HG03135 (cell line): ENCODE measurements at regions not wholly inside any gene's neighbourhood (a gene's known extent, or its start where the extent isn't known, plus 50 kb on each side); places are given as distances from the start of the nearest gene placed in this dataset.

ENCODE experiments used
- ATAC-seq: cut with Tn5 transposase; IDR thresholded peaks from one replicate; pipeline ENCODE4 v1.9.1; 2021; ENCODE audit warnings: mild to moderate bottlenecking, moderate library complexity; ENCODE audit not compliant: unreplicated experiment

DNA sequence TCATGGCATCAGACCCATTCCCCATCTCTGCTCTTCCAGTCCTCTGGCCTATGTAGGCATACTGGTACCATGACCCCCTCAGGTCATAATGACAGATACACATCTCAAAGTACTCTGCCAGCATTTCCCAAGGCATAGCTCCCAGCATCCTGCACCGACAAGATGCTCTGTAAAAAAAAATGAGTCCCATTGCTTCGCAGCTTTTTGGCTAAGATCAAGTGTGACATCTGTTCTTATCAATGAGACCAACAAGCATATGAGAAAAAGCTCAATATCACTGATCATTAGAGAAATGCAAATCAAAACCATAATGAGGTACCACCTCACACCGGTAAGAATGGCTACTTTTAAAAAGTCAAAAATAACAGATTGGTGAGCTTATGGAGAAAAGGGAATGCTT is 463.9 kb upstream of the PROK2 start:
- ATAC-seq: no peak

- ATAC-seq: no peak
Observed at GRCh38 chr3:72248389-72248761, 463.4 kb upstream of the PROK2 start.

DNA sequence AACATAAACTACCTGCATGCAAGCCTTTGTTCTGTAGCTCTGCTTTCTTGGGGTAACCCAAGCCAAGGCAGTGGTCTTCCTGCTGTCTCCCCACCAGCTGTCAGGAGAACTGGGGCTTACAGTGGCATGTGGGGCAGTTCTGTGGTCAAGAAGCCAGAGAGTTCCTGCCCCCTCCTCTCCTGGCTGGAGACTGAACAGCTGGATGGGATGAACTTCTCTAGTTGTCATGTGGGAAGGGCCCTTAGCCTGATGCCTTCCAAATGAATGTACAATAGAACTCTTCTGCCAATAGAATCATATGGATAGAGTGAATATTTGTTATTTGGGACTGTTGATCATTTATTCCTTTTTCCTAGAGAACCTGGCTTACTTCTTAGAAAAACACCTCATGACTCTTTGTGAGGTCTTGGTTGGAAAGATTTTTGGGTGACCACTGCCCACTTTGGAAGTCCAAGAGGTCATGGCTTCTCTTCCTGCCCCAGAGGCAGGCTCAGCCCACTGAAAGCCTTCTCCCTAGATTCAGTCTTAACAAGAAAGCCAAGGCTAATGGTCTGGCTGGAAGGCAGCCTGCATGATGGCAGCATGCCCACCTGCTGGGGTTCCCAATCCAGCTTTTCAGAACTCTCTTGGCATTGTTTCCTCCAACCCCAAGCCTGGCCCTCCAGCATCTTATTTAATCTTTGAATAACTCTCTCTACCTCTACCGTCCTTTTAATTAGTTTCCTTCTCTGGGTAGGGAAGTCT is 462.9 kb upstream of the PROK2 start:
- no peak for ATAC-seq

DNA sequence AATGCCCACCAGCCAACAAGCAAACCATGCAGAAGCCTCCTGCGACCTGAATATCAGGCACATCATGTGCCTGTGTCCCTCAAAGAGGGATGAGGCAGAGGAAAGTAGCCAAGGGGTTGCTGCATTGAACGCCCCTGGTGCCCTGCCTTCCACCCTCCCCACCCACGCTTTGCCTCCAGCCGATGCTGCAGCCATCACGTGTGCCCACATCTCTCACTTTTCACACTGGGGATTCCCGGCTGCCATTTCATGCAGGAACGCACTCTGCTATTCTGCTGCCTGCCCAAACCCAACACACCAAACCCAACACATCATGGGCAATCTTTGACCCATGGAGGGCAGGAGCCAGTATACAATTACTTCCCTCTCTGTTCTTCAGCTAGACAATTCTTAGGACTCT is 462.2 kb upstream of the PROK2 start:
- ATAC-seq: no peak

DNA sequence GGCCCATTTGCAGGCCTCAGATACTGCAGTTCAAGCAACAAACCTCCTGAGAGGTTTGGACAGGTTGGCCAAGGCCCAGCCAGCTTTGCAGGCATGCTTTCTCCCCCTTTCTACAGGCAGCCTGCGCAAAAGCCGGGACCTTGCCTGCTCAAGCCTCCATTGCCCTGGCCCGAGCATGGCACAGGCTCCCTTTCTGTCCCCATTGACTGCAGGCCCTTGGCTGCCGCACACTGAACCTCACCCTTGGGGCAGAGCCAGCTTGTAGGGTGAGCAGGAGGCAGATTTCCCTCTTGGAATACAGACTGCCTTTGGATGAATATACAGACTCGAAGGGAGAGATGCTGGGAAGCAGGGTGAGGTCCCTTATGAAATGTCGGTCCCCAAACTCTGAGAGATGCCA is 461.7 kb upstream of the PROK2 start:
- ATAC-seq: no peak

DNA sequence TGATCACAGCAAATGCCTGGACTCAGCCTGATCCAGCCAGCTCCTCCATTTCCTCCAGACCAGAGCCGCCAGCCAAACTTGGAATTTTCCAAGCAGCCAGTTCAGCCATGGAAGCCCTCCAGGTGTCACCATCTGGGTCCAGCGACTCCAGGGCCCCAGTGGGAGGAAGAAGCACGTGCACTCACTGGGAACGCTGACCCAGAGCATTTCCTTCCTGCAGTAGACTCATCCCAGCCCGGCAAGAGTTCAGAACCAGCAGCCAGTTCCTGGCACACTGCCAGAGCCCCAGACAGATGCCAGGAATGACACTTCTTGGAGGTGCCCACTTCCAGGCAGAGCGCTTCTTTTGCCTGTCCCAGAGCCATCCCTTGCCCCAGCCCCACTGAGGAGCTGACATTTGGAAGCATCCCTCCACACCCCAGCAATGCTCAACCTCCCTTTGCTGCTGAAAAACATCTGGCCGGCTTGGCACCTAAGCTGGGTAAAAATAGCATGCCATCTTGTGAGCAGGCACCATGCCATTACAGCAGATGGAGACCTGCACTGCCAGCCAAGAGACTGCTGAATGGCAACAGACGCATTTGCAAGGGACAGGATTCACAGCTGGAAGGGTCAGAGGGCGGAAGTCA is 460.3 kb upstream of the PROK2 start:
- no peak for ATAC-seq

GRCh38 chr3:72244396-72244795 is 459.4 kb upstream of the PROK2 start:
- no peak for ATAC-seq

DNA sequence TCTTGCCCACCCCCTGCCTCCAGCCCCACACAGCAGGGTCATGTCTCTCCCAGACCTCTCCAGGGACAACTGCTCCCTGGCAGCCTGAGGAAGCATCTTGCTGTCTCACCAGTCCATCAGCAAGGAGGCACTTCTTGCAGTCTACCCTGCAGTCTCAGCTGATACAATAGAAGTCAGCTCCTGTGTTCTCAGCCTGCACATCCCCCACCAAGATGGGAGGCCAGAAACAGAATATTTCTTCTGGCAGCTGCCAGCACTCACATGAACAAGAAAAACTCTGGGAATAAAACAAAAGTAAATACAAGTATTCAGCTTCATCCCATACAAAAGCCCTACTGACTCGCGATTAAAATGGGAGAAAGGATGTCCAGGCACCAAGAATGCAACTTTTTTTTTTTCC is 457.4 kb upstream of the PROK2 start:
- no peak for ATAC-seq

DNA sequence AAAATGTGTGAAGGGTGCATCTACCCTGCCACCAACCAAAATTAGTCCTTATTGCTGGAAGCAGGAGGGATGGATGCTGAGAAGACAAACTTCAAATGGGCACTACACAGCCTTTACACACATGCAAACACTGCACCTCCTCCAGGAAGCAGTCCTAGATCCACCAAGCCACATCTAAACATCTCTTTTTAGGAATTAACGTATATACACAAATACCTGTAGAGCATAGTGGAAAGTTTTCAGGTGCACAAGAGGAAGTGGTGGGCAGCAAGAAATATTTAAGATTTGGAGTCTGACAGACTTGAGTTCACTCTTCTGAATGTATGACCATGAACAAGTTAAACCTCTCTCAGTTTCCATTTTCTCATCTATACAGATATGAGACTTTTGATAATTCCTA is 456.6 kb upstream of the PROK2 start:
- ATAC-seq: no peak

DNA sequence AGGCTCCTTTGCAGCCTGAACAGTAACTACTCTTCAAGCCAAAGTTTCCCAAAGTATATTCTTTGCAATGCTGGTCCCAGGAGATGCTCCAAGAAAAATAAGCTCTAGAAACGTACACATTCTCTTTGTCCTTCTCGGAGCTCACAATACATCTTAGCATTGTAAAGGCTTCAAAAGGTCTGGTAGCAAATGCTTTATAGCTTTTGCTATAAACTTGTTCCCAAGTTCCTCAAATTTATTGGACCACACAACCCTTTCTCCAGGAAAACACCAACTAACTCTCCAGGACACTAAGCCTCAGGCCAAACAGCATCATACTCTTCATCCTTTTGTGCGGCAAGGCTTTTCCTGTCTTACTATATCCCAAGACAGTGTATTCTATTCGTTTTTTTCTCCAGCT is 455.6 kb upstream of the PROK2 start:
- no peak for ATAC-seq

DNA sequence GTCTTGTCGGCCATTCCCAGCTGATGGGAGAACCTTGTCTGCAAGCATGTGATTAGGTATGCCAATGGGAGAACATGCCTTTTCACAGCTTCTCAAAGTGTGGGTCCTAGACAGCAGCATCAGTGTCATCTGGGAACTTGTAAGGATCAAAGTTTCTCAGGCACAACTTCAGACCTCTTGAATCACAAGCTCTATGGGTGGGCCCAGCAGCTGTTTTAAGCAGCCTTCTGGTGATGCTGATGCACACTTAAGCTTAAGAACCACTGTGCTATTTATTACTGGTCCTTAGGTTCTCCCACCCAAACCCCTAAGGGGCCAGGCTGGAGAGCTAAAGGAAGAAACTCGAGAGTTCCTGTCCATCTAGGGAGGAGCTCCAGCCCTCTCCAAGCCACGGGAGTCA is 453.9 kb upstream of the PROK2 start:
- ATAC-seq: no peak

GRCh38 chr3:72238010-72238691 is 453.2 kb upstream of the PROK2 start:
- no peak for ATAC-seq

GRCh38 chr3:72237679-72238009 is 452.7 kb upstream of the PROK2 start:
- ATAC-seq: no peak

- ATAC-seq: no peak
Observed at GRCh38 chr3:72234391-72234790, 449.4 kb upstream of the PROK2 start.

DNA sequence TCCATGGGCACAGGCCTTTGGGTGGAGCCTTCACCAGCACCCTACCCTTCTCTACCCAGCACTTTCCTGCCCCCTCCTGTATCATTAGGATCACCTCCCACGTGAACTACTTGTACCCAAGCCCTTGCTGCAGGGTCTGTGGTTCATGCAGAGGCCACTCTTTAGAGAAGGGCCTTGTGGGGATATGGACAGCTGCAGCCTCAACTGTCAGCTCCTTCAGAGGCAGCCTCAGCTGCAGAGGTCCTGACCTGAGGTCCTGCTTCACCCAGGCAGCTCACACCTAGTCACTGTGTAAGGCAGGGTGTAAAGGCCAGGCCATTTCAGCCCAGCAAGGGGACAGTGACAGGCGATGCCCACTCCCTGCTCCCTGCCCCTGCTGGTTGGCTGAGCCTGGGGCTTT is 448.6 kb upstream of the PROK2 start:
- ATAC-seq: no peak

DNA sequence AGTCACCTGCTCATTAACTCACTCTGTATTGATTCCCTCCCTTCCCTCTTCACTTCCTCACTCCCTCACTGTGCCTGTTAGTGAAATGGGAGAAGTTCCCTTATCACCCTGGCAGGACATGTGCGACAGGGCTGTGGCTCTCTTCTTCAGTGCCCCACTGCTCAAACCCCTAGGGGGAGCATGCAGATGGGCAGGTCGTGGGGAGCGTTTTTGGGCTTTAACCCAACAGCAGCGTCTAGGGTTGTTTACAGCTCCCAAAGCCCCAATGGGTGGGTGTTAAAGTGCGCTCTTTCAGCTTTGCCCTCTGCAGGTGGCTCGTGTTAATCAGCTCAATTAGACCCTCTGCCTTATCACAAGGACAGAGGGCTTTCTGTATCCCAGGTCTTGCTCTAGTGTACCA is 447.8 kb upstream of the PROK2 start:
- ATAC-seq: no peak

DNA sequence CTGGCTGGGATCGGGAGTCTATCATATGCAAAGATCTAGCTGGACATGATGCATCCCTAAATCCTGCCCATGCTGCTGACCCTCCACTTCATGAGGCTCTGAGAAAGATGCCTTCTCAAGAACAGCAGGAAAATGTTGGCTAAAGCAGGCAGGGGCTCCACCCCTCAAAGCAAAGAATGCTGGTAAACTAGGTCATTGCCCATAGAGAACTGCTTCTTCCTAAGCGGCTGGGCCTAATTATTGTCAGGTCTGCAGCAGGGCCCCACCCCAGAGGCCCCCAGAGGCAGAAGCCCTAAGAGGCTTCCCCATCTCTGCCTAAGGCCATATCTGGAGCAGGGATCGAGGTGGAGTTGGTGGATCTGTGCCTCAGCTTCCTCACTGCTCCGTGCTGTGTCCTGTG is 447.4 kb upstream of the PROK2 start:
- ATAC-seq: no peak

DNA sequence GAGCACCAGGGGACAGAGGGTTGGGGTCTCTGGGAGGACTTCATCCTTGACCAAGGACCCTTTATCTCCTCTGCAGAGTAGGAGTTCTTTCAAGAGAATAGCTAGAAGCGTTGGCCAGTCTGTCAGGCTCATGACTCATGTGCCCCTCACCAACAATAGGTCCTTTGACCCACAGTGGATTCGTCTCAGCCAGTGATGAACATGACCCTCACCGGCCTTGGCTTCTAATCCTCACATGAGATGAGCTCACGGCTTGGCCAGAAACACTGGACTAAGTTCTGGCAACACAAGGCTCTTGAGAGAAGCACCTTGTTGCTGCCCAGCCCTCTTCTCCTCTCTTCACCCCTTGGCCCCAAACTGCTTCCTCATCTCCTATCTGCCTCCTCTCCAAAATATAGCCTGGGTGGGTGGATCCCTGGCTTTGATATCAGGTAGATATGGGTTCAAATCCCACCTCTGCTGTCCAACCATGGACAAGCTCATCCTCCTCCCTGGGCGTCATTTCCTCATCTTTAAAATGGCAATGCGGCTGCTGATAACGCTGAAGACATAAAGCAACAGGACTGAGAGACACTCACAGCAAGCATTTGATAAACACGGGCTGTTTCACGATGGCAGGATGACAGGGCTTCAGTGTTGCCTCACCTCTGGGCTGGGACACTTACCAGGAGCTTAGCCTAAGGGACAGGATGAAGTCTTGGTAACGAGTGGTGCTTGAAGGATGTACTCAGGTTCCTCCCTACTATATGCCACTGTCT is 446.7 kb upstream of the PROK2 start:
- no peak for ATAC-seq

DNA sequence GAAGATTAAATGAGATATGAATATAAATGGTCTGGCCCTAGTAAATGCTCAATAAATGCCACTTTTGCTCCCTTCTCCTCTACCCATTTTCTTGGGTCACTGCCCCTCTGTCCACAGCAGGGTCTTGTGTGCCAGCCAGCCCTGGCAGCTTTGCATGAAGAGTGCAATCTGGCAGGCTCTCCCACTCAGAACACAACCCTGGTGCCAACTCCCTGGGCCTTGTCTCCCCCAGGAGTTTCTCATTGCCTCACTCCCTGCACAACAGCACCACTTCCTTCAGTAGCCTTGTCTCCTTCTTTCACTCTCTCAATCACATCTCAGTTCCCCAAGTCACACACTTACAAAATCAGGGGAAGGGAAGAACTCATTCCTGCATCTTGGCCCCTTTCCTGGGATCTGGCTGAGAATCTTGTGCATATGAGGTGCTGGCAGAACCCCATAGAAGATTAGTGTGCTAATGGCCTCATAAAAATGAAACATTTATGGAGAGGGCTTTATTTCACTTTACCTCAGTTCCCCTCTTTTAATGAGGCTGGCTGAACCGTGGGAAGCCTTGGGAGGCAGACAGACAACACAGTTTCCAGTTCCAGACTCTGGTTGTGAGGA is 445.9 kb upstream of the PROK2 start:
- no peak for ATAC-seq

DNA sequence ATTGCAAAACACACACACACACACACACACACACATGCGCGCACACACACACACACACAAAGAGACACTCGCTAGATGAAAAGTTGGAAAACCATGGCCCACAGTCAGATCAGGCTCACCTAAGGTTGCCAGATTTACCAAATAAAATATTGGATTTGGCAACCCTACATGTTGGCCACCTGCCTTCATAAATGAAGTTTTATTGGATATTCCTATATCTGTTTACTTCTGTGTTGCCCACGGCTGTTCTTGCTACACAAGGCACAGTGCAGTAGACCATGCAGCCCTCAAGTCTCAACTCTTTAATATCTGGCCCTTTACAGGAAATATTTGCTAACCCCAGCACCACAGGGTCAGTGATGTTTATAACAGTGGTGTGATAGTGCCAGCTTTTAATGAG is 445.0 kb upstream of the PROK2 start:
- no peak for ATAC-seq

DNA sequence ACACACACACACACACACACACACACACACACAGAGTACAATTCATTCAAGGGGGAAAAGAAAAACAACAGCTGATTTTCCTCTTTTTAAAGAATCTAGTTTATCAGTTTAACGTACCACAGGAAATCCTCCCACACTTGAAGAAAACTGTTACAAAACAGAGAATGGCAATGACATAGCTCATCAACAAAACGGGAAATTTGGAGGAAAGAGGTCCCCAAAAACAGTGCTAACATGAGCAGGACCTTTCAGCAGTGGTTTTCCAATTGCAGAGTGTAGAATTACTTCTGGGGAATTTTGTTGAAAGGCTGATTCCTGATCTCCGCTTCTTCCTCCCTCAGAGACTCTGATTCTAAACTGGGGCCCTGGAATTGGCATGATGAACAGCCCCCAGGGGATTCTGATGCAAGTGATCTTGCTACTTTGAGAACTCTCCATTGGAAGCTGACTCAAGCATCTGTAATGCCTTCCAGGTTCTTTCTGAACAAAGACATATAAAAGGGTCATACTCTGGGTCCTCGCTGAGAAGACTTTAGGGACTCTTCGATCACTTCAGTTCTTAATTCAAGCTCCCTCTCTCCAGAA is 442.6 kb upstream of the PROK2 start:
- ATAC-seq: no peak
